MM.1S (cell line): ENCODE measurements at regions not wholly inside any gene's neighbourhood (a gene's known extent, or its start where the extent isn't known, plus 50 kb on each side); places are given as distances from the start of the nearest gene placed in this dataset.

Source experiments
- DNase-seq: peaks from one replicate; pipeline ENCODE4 v3.0.0-alpha.2; 2015
- H2AFZ ChIP-seq: fragments of 300-600 bp; sonication (generic); 2 replicates; pipeline ENCODE4 v1.6.0; 2016; ENCODE audit warnings: antibody characterized with exemption, low read length
- H3F3A ChIP-seq: fragments of 300-600 bp; sonication (generic); 2 replicates; pipeline ENCODE4 v1.6.1; 2016; ENCODE audit warnings: mild to moderate bottlenecking, antibody characterized with exemption, low read length, moderate library complexity, mixed read lengths; ENCODE audit not compliant: insufficient read depth
- H3K27ac ChIP-seq: fragments of 300-600 bp; sonication (generic); 2 replicates; pipeline ENCODE4 v1.5.1; 2016; ENCODE audit warnings: mild to moderate bottlenecking, low read length
- H3K27me3 ChIP-seq: fragments of 300-600 bp; sonication (generic); replicated peaks from 2 replicates; pipeline ENCODE4 v1.6.0; 2016; ENCODE audit warnings: low read length; ENCODE audit not compliant: insufficient read depth
- H3K36me3 ChIP-seq: fragments of 300-600 bp; sonication (generic); replicated peaks from 2 replicates; pipeline ENCODE4 v1.6.1; 2016; ENCODE audit warnings: mild to moderate bottlenecking, low read length, mixed read lengths; ENCODE audit not compliant: insufficient read depth
- H3K4me1 ChIP-seq: fragments of 300-600 bp; sonication (generic); 2 replicates; pipeline ENCODE4 v1.6.1; 2016; ENCODE audit warnings: low read length, mixed read lengths
- H3K4me2 ChIP-seq: fragments of 300-600 bp; sonication (generic); 2 replicates; pipeline ENCODE4 v1.6.0; 2016; ENCODE audit warnings: low read depth, low read length
- H3K4me3 ChIP-seq: fragments of 300-600 bp; sonication (generic); 2 replicates; pipeline ENCODE4 v1.5.1; 2016; ENCODE audit warnings: low read length, mixed read lengths
- H3K79me2 ChIP-seq: fragments of 300-600 bp; sonication (generic); 2 replicates; pipeline ENCODE4 v1.6.1; 2016; ENCODE audit warnings: mixed run types, low read length, mixed read lengths
- H3K9ac ChIP-seq: fragments of 300-600 bp; sonication (generic); 2 replicates; pipeline ENCODE4 v1.6.1; 2016; ENCODE audit warnings: low read length, mixed read lengths
- H3K9me2 ChIP-seq: fragments of 300-600 bp; sonication (generic); replicated peaks from 2 replicates; pipeline ENCODE4 v1.6.1; 2016; ENCODE audit warnings: mild to moderate bottlenecking, low read length, mixed read lengths; ENCODE audit not compliant: insufficient read depth
- H3K9me3 ChIP-seq: fragments of 300-600 bp; sonication (generic); replicated peaks from 2 replicates; pipeline ENCODE4 v1.6.1; 2016; ENCODE audit warnings: mild to moderate bottlenecking, low read length, mixed read lengths; ENCODE audit not compliant: insufficient read depth
- H4K20me1 ChIP-seq: fragments of 300-600 bp; sonication (generic); 2 replicates; pipeline ENCODE4 v1.6.1; 2016; ENCODE audit warnings: mild to moderate bottlenecking, low read length, moderate library complexity, mixed read lengths; ENCODE audit not compliant: insufficient read depth
- CTCF ChIP-seq: fragments of 300-600 bp; sonication (generic); IDR thresholded peaks from 2 replicates; pipeline ENCODE4 v1.5.1; 2016; ENCODE audit warnings: antibody characterized with exemption, low read length, mixed read lengths
- EZH2 ChIP-seq: fragments of 300-600 bp; sonication (generic); optimal IDR thresholded peaks from 2 replicates; pipeline ENCODE3; 2017; ENCODE audit warnings: low read depth, mild to moderate bottlenecking, antibody characterized with exemption, low read length, mixed read lengths
- EZH2phosphoT487 ChIP-seq: fragments of 300-600 bp; sonication (generic); IDR thresholded peaks from 2 replicates; pipeline ENCODE4 v1.6.1; 2018; ENCODE audit warnings: antibody characterized with exemption, low read length

- no peak overlapping the region for H3K4me3 ChIP-seq
- no peaks in the 10 kb centered on the region for H3K9me3 ChIP-seq
- H4K20me1 ChIP-seq, result no peaks in the 10 kb centered on the region
- H3K36me3 ChIP-seq, result no peaks in the 10 kb centered on the region
- H3K9ac ChIP-seq, result no peak overlapping the region
- H3K27ac ChIP-seq, result no peak overlapping the region
- no peaks in the 10 kb centered on the region for H3K27me3 ChIP-seq
- no peak overlapping the region for H2AFZ ChIP-seq
- H3K4me2 ChIP-seq, result no peak overlapping the region
- no peak for TF ChIP-seq EZH2phosphoT487
- TF ChIP-seq CTCF, result no peak
- TF ChIP-seq EZH2, result no peak
- H3F3A ChIP-seq, result 0 out of 2 replicates have a peak, but pooled peaks cover 10% of the 10 kb centered on the region
- no peaks in the 10 kb centered on the region for H3K79me2 ChIP-seq
- DNase-seq, result no peak
- H3K9me2 ChIP-seq, result no peaks in the 10 kb centered on the region
- H3K4me1 ChIP-seq, result peaks cover 26% of the 10 kb centered on the region
Observed at GRCh38 chr15:58286523-58286922, 145.3 kb upstream of the LIPC start.

GRCh38 chr15:58287891-58288290, 143.9 kb upstream of the LIPC start:
- no peak overlapping the region for H3K4me2 ChIP-seq
- no peaks in the 10 kb centered on the region for H3K79me2 ChIP-seq
- H3K4me1 ChIP-seq, result peaks cover 34% of the 10 kb centered on the region
- no peak for TF ChIP-seq CTCF
- TF ChIP-seq EZH2phosphoT487, result no peak
- TF ChIP-seq EZH2, result no peak
- no peak overlapping the region for H3K9ac ChIP-seq
- peaks cover 23% of the 10 kb centered on the region for H3F3A ChIP-seq
- no peak overlapping the region for H3K4me3 ChIP-seq
- H3K27me3 ChIP-seq, result no peaks in the 10 kb centered on the region
- H3K9me2 ChIP-seq, result no peaks in the 10 kb centered on the region
- no peaks in the 10 kb centered on the region for H3K36me3 ChIP-seq
- H4K20me1 ChIP-seq, result no peaks in the 10 kb centered on the region
- no peak overlapping the region for H3K27ac ChIP-seq
- no peak for DNase-seq
- H3K9me3 ChIP-seq, result no peaks in the 10 kb centered on the region
- H2AFZ ChIP-seq, result no peak overlapping the region

GRCh38 chr15:58288592-58288991, 143.2 kb upstream of the LIPC start:
- Histone ChIP-seq H3F3A (peaks cover 30% of the 10 kb centered on the region), H3K9ac (no peak overlapping the region), H3K4me1 (peaks cover 41% of the 10 kb centered on the region), H3K9me3 (no peaks in the 10 kb centered on the region), H3K27me3 (no peaks in the 10 kb centered on the region), H4K20me1 (no peaks in the 10 kb centered on the region), H2AFZ (no peak overlapping the region), H3K27ac (no peak overlapping the region), H3K79me2 (no peaks in the 10 kb centered on the region), H3K4me2 (no peak overlapping the region), H3K4me3 (no peak overlapping the region), H3K9me2 (no peaks in the 10 kb centered on the region), H3K36me3 (no peaks in the 10 kb centered on the region)
- no peak for TF ChIP-seq EZH2phosphoT487
- no peak for TF ChIP-seq CTCF
- no peak for TF ChIP-seq EZH2
- no peak for DNase-seq
